IPS DF 4.7 (cell line): ENCODE measurements at regions not wholly inside any gene's neighbourhood (a gene's known extent, or its start where the extent isn't known, plus 50 kb on each side); places are given as distances from the start of the nearest gene placed in this dataset.
"Not testable (repeated sequence)": the region's sequence is repeated elsewhere in the genome, so short reads cannot be mapped to it uniquely, and the experiment has no call there.

ENCODE experiments used
- DNase-seq: peaks from one replicate; pipeline ENCODE4 v3.0.0-alpha.2; 2013; ENCODE audit warnings: low spot score; ENCODE audit errors: extremely low read depth

GRCh38 chr4:159639671-159640323 lies 536.9 kb downstream of the RAPGEF2 start:
- no peak for DNase-seq

GRCh38 chr4:159649237-159649636 lies 546.4 kb downstream of the RAPGEF2 start:
- DNase-seq, result no peak

GRCh38 chr4:159652871-159653270 lies 550.0 kb downstream of the RAPGEF2 start:
- no peak for DNase-seq

GRCh38 chr4:159655547-159655946 lies 552.7 kb downstream of the RAPGEF2 start:
- no peak for DNase-seq

- no peak for DNase-seq
Measured at GRCh38 chr4:159669094-159669493, 566.2 kb downstream of the RAPGEF2 start.

- no peak for DNase-seq
Measured at GRCh38 chr4:159673221-159673620, 570.3 kb downstream of the RAPGEF2 start.

- DNase-seq, result no peak
Measured at GRCh38 chr4:159674241-159674640, 571.4 kb downstream of the RAPGEF2 start.

GRCh38 chr4:159677521-159677920 lies 574.6 kb downstream of the RAPGEF2 start:
- DNase-seq, result no peak

- DNase-seq, result no peak
Measured at GRCh38 chr4:159682996-159683395, 580.1 kb downstream of the RAPGEF2 start.

GRCh38 chr4:159684061-159684460 lies 581.2 kb downstream of the RAPGEF2 start:
- no peak for DNase-seq

GRCh38 chr4:159685340-159686092 lies 582.6 kb downstream of the RAPGEF2 start:
- DNase-seq, result no peak

GRCh38 chr4:159689526-159689925 lies 586.6 kb downstream of the RAPGEF2 start:
- no peak for DNase-seq

- DNase-seq, result no peak
Measured at GRCh38 chr4:159697322-159698283, 594.7 kb downstream of the RAPGEF2 start.

- no peak for DNase-seq
Measured at GRCh38 chr4:159698336-159698735, 595.5 kb downstream of the RAPGEF2 start.

- DNase-seq, result no peak
Measured at GRCh38 chr4:159702200-159702599, 599.3 kb downstream of the RAPGEF2 start.

GRCh38 chr4:159705334-159705733 lies 602.5 kb downstream of the RAPGEF2 start:
- DNase-seq, result no peak

- no peak for DNase-seq
Measured at GRCh38 chr4:159706704-159707103, 603.8 kb downstream of the RAPGEF2 start.

- not testable (repeated sequence) for DNase-seq
Measured at GRCh38 chr4:159715180-159715579, 612.3 kb downstream of the RAPGEF2 start.

- no peak for DNase-seq
Measured at GRCh38 chr4:159719531-159719930, 616.7 kb downstream of the RAPGEF2 start.

- DNase-seq, result no peak
Measured at GRCh38 chr4:159722052-159722451, 619.2 kb downstream of the RAPGEF2 start.

- no peak for DNase-seq
Measured at GRCh38 chr4:159722918-159723317, 620.0 kb downstream of the RAPGEF2 start.
